SK-N-SH (cell line): ENCODE measurements at regions not wholly inside any gene's neighbourhood (a gene's known extent, or its start where the extent isn't known, plus 50 kb on each side); places are given as distances from the start of the nearest gene placed in this dataset.

Source experiments
- CTCF ChIA-PET: fragments of 300-600, 350-600 bp; formaldehyde crosslinking; extraction: SDS; loops from one replicate; lab custom pipeline; 2021; lab: Yijun Ruan, JAX
- POLR2A ChIA-PET: fragments of 350-600 bp; sonication (Branson Sonifier 250); formaldehyde crosslinking; extraction: SDS; loops from one replicate; lab custom pipeline; 2020; ENCODE audit warnings: antibody characterized with exemption, inconsistent platforms; lab: Yijun Ruan, JAX
- DNase-seq: peaks from one replicate; pipeline ENCODE4 v3.0.0; 2012
- H2AFZ ChIP-seq: fragments of 200-600 bp; sonication (generic); 2 replicates; pipeline ENCODE4 v1.8.1; 2016; ENCODE audit warnings: antibody characterized with exemption, mild to moderate bottlenecking, low read depth
- H3F3A ChIP-seq: fragments of 200-600 bp; sonication (generic); replicated peaks from 2 replicates; pipeline ENCODE3; 2016; ENCODE audit warnings: antibody characterized with exemption, mild to moderate bottlenecking; ENCODE audit not compliant: insufficient read depth
- H3K27ac ChIP-seq, 2 experiments: fragments of 200-500 bp in 1 of 2; fragments of 200-600 bp in 1 of 2; sonication (Bioruptor generic) in 1 of 2; sonication (generic), shearing (Covaris generic) in 1 of 2; 2 replicates each; pipeline versions ENCODE4 v1.5.1 to v1.6.1; 2014 to 2016; ENCODE audit warnings: low read depth in 2 of 2, inconsistent platforms in 1 of 2, low read length in 1 of 2, mild to moderate bottlenecking in 1 of 2, mixed read lengths in 1 of 2
- H3K27me3 ChIP-seq: fragments of 200-600 bp; sonication (generic), shearing (Covaris generic); 2 replicates; pipeline ENCODE4 v1.6.1; 2016; ENCODE audit warnings: mixed run types; ENCODE audit not compliant: insufficient read depth
- H3K36me3 ChIP-seq, 2 experiments: fragments of 200-500 bp in 1 of 2; fragments of 200-600 bp in 1 of 2; sonication (Bioruptor generic) in 1 of 2; sonication (generic) in 1 of 2; replicated peaks in 1 of 2; 2 replicates each; pipeline versions ENCODE3 to v1.5.1; 2014 to 2016; ENCODE audit warnings: low read length in 1 of 2, mild to moderate bottlenecking in 1 of 2; ENCODE audit not compliant: insufficient read depth in 2 of 2, control insufficient read depth in 1 of 2
- H3K4me1 ChIP-seq, 2 experiments: fragments of 200-500 bp in 1 of 2; fragments of 200-600 bp in 1 of 2; sonication (Bioruptor generic) in 1 of 2; sonication (generic), shearing (Covaris generic) in 1 of 2; 2 replicates each; pipeline versions ENCODE4 v1.5.1 to v1.6.1; 2014 to 2016; ENCODE audit warnings: low read depth in 1 of 2, low read length in 1 of 2, mixed run types in 1 of 2; ENCODE audit not compliant: insufficient read depth in 2 of 2, control insufficient read depth in 1 of 2
- H3K4me2 ChIP-seq: fragments of 200-600 bp; sonication (generic), shearing (Covaris generic); 2 replicates; pipeline ENCODE4 v1.6.1; 2017; ENCODE audit warnings: mixed run types
- H3K4me3 ChIP-seq, 2 experiments: fragments of 200-500 bp in 1 of 2; fragments of 200-600 bp in 1 of 2; sonication (Bioruptor generic) in 1 of 2; sonication (generic), shearing (Covaris generic) in 1 of 2; 2 replicates each; pipeline versions ENCODE4 v1.5.1 to v1.8.1; 2014 to 2016; ENCODE audit warnings: low read depth in 2 of 2, inconsistent platforms in 1 of 2, low read length in 1 of 2, mild to moderate bottlenecking in 1 of 2, mixed read lengths in 1 of 2, moderate library complexity in 1 of 2
- H3K79me2 ChIP-seq: fragments of 200-600 bp; sonication (generic); 2 replicates; pipeline ENCODE4 v1.8.1; 2017; ENCODE audit warnings: mild to moderate bottlenecking; ENCODE audit not compliant: insufficient read depth
- H3K9ac ChIP-seq: fragments of 200-600 bp; sonication (generic); 2 replicates; pipeline ENCODE4 v1.6.1; 2017; ENCODE audit warnings: mixed run types
- H3K9me2 ChIP-seq: fragments of 200-600 bp; sonication (generic); 2 replicates; pipeline ENCODE4 v1.6.1; 2017; ENCODE audit warnings: mixed run types
- H3K9me3 ChIP-seq: fragments of 200-600 bp; sonication (generic); 2 replicates; pipeline ENCODE4 v1.6.1; 2017; ENCODE audit warnings: mixed run types, mild to moderate bottlenecking, moderate library complexity
- H4K20me1 ChIP-seq: fragments of 200-600 bp; sonication (generic); 2 replicates; pipeline ENCODE4 v1.6.1; 2017; ENCODE audit warnings: mild to moderate bottlenecking, mixed run types; ENCODE audit not compliant: insufficient read depth
- CHD2 ChIP-seq: fragments of 150-350 bp; IDR thresholded peaks from 2 replicates; pipeline ENCODE4 v1.6.1; 2018; ENCODE audit warnings: low read length; ENCODE audit not compliant: partially characterized antibody
- EP300 ChIP-seq, 2 experiments: IDR thresholded peaks; 2 replicates each; pipeline versions ENCODE4 v1.4.0 to v1.6.1; 2012; ENCODE audit warnings: borderline replicate concordance in 1 of 2, low read depth in 1 of 2, low read length in 1 of 2
- EZH2phosphoT487 ChIP-seq: fragments of 200-600 bp; sonication (generic); IDR thresholded peaks from 2 replicates; pipeline ENCODE4 v1.6.1; 2017; ENCODE audit warnings: low read depth, mixed run types, mild to moderate bottlenecking, antibody characterized with exemption, moderate library complexity, borderline replicate concordance
- FOSL2 ChIP-seq: IDR thresholded peaks from 2 replicates; pipeline ENCODE4 v1.4.0; 2012; ENCODE audit warnings: low read depth, mild to moderate bottlenecking, moderate library complexity, borderline replicate concordance
- FOXJ3 ChIP-seq: sonication (generic); formaldehyde crosslinking; IDR thresholded peaks from 2 replicates; pipeline ENCODE4 v1.5.1; 2020; ENCODE audit warnings: mild to moderate bottlenecking, missing genetic modification reagents
- GABPA ChIP-seq: IDR thresholded peaks from 2 replicates; pipeline ENCODE4 v1.4.0; 2012; ENCODE audit warnings: low read depth, mild to moderate bottlenecking
- GATA2 ChIP-seq: sonication (generic); formaldehyde crosslinking; IDR thresholded peaks from 2 replicates; pipeline ENCODE4 v1.5.0; 2020; ENCODE audit warnings: mild to moderate bottlenecking, missing genetic modification reagents
- IRF3 ChIP-seq: fragments of 150-350 bp; IDR thresholded peaks from 2 replicates; pipeline ENCODE4 v1.6.1; 2016; ENCODE audit warnings: mild to moderate bottlenecking, low read depth, low read length
- MAX ChIP-seq: IDR thresholded peaks from 2 replicates; pipeline ENCODE4 v1.4.0; 2012; ENCODE audit warnings: low read depth
- NFIC ChIP-seq: IDR thresholded peaks from 2 replicates; pipeline ENCODE4 v1.4.0; 2012; ENCODE audit warnings: borderline replicate concordance
- POLR2AphosphoS5 ChIP-seq: IDR thresholded peaks from 2 replicates; pipeline ENCODE4 v1.6.1; 2012; ENCODE audit warnings: low read depth, low read length
- RXRA ChIP-seq: IDR thresholded peaks from 2 replicates; pipeline ENCODE4 v1.4.0; 2012; ENCODE audit warnings: low read depth, mild to moderate bottlenecking, borderline replicate concordance
- SIN3A ChIP-seq: IDR thresholded peaks from 2 replicates; pipeline ENCODE4 v1.6.1; 2012; ENCODE audit warnings: low read depth, mild to moderate bottlenecking, low read length, moderate library complexity, borderline replicate concordance
- SMC3 ChIP-seq: IDR thresholded peaks from 2 replicates; pipeline ENCODE4 v1.6.1; 2012; ENCODE audit warnings: low read depth, low read length, improper control_type of control experiment
- TAF1 ChIP-seq: IDR thresholded peaks from 2 replicates; pipeline ENCODE4 v1.6.1; 2012; ENCODE audit warnings: low read depth, mild to moderate bottlenecking, low read length, moderate library complexity, borderline replicate concordance
- TCF12 ChIP-seq: IDR thresholded peaks from 2 replicates; pipeline ENCODE4 v1.4.0; 2012
- USF2 ChIP-seq: fragments of 150-350 bp; IDR thresholded peaks from 2 replicates; pipeline ENCODE4 v1.6.1; 2017; ENCODE audit warnings: antibody characterized with exemption, low read length, low read depth, borderline replicate concordance
- ZBTB33 ChIP-seq: IDR thresholded peaks from 2 replicates; pipeline ENCODE4 v1.4.0; 2012; ENCODE audit warnings: low read depth, borderline replicate concordance
- WGBS: methylation state at CpG from one replicate; pipeline ENCODE4 v1.1.6; 2017; ENCODE audit warnings: low lambda C conversion rate; 5-methylcytosine and 5-hydroxymethylcytosine counted together
- TF ChIP-seq, protein P1 (sequence below): IDR thresholded peaks from 2 replicates; pipeline ENCODE4; 2012
- TF ChIP-seq, protein P2 (sequence below): IDR thresholded peaks from 2 replicates; pipeline ENCODE4 v1.4.0; 2012; ENCODE audit warnings: low read depth, borderline replicate concordance

GRCh38 chr6:95685822-95686221 lies 108.5 kb downstream of the MANEA start:
- 32% methylated on average over 3 of the region's 3 CpGs for WGBS
- no peak overlapping the region for H3K27ac ChIP-seq
- H3F3A ChIP-seq = no peaks in the 10 kb centered on the region
- POLR2A ChIA-PET = no interaction called here
- no peaks in the 10 kb centered on the region for H3K9me3 ChIP-seq
- H3K4me3 ChIP-seq = no peak overlapping the region
- H3K4me1 ChIP-seq = no peaks in the 10 kb centered on the region; a peak in 1 of 4 replicates
- no peaks in the 10 kb centered on the region for H3K27me3 ChIP-seq
- no peaks in the 10 kb centered on the region for H3K9me2 ChIP-seq
- DNase-seq = no peak
- H3K4me2 ChIP-seq = no peak overlapping the region
- H3K79me2 ChIP-seq = no peaks in the 10 kb centered on the region
- no peak for TF ChIP-seq EP300 (IDR thresholded peaks at IDR 0.05; ENCODE audit: borderline replicate concordance in 1 of 2, low read depth in 1 of 2, low read length in 1 of 2)
- TF ChIP-seq TCF12 = no peak
- TF ChIP-seq FOSL2 = no peak
- no peak for TF ChIP-seq SMC3
- no peak for TF ChIP-seq SIN3A
- TF ChIP-seq GATA2 (CRISPR knock-in tag) = no peak
- no peak for TF ChIP-seq MAX
- TF ChIP-seq, protein P1, sequence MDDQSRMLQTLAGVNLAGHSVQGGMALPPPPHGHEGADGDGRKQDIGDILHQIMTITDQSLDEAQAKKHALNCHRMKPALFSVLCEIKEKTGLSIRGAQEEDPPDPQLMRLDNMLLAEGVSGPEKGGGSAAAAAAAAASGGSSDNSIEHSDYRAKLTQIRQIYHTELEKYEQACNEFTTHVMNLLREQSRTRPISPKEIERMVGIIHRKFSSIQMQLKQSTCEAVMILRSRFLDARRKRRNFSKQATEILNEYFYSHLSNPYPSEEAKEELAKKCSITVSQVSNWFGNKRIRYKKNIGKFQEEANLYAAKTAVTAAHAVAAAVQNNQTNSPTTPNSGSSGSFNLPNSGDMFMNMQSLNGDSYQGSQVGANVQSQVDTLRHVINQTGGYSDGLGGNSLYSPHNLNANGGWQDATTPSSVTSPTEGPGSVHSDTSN = no peak
- TF ChIP-seq RXRA = no peak
- TF ChIP-seq, protein P2, sequence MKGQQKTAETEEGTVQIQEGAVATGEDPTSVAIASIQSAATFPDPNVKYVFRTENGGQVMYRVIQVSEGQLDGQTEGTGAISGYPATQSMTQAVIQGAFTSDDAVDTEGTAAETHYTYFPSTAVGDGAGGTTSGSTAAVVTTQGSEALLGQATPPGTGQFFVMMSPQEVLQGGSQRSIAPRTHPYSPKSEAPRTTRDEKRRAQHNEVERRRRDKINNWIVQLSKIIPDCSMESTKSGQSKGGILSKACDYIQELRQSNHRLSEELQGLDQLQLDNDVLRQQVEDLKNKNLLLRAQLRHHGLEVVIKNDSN = no peak
- no peak for TF ChIP-seq ZBTB33
- no peak for TF ChIP-seq POLR2AphosphoS5
- TF ChIP-seq CHD2 = no peak
- TF ChIP-seq IRF3 = no peak
- no peak for TF ChIP-seq TAF1
- TF ChIP-seq EZH2phosphoT487 = no peak
- TF ChIP-seq USF2 = no peak
- TF ChIP-seq FOXJ3 (CRISPR knock-in tag) = no peak
- TF ChIP-seq GABPA = no peak
- no peak for TF ChIP-seq NFIC
- H3K9ac ChIP-seq = no peak overlapping the region
- no peak overlapping the region for H2AFZ ChIP-seq
- CTCF ChIA-PET = no interaction called here
- no peaks in the 10 kb centered on the region for H4K20me1 ChIP-seq
- H3K36me3 ChIP-seq = no peaks in the 10 kb centered on the region
